K562 (cell line): ENCODE measurements at regions not wholly inside any gene's neighbourhood (a gene's known extent, or its start where the extent isn't known, plus 50 kb on each side); places are given as distances from the start of the nearest gene placed in this dataset.

Source experiments
- ATAC-seq: fragments of 200-7000 bp; cut with Tn5 transposase; 3 replicates; pipeline ENCODE4 v1.9.1; 2020; ENCODE audit warnings: moderate library complexity
- BruUV-seq: library from RNA; stranded (reverse); fragments of 400-500 nt; replicated peaks from 2 replicates; lab custom pipeline; 2021; lab: Mats Ljungman, UMichigan
- CTCF ChIA-PET: fragments of 300-600 bp; formaldehyde crosslinking; extraction: SDS; loops from one replicate; lab custom pipeline; 2021; ENCODE audit warnings: low intra/inter-chr PET ratio; lab: Yijun Ruan, JAX
- POLR2A ChIA-PET: fragments of 300-600, 350-650 bp; sonication (Branson Sonifier 250); formaldehyde crosslinking; extraction: SDS; loops from one replicate; lab custom pipeline; 2021; ENCODE audit warnings: antibody characterized with exemption, inconsistent platforms; lab: Yijun Ruan, JAX
- DNase-seq, 4 experiments: peaks; one replicate each; pipeline versions ENCODE4 v3.0.0 to v3.0.0-alpha.2; 2011 to 2018; ENCODE audit warnings: low spot score in 3 of 4, mixed read lengths in 3 of 4; ENCODE audit errors: extremely low read depth in 1 of 4
- FAIRE-seq: peaks from 2 replicates; lab custom pipeline; 2011; peaks lifted over from hg19 to GRCh38; lab: Jason Lieb, UNC
- H2AFZ ChIP-seq: 2 replicates; pipeline ENCODE4 v1.6.0; 2011; ENCODE audit warnings: low read depth, low read length, control low read depth, inconsistent platforms
- H3K27ac ChIP-seq: fragments of 200-600 bp; 3 replicates; pipeline ENCODE4 v1.8.0; 2011; ENCODE audit warnings: low read depth, mild to moderate bottlenecking, control low read depth, inconsistent platforms, low read length, moderate library complexity, mixed read lengths; ENCODE audit errors: extremely low read depth
- H3K27me3 ChIP-seq, 2 experiments: fragments of 300-600 bp in 1 of 2; 2 replicates in 1 of 2; 3 replicates in 1 of 2; pipeline versions ENCODE4 v1.6.0 to v1.8.0; 2011; ENCODE audit warnings: inconsistent platforms in 2 of 2, low read length in 2 of 2, mild to moderate bottlenecking in 1 of 2, mixed read lengths in 1 of 2, moderate library complexity in 1 of 2; ENCODE audit not compliant: control insufficient read depth in 2 of 2, insufficient read depth in 2 of 2
- H3K36me3 ChIP-seq: fragments of 300-600 bp; 3 replicates; pipeline ENCODE4 v1.8.0; 2011; ENCODE audit warnings: mild to moderate bottlenecking, low read length, inconsistent platforms; ENCODE audit not compliant: control insufficient read depth, insufficient read depth
- H3K4me1 ChIP-seq, 2 experiments: fragments of 200-600 bp in 1 of 2; replicated peaks in 1 of 2; 2 replicates in 1 of 2; 3 replicates in 1 of 2; pipeline versions ENCODE4 v1.5.1 to v1.8.0; 2011; ENCODE audit warnings: inconsistent platforms in 2 of 2, low read length in 2 of 2, mild to moderate bottlenecking in 1 of 2, mixed read lengths in 1 of 2, moderate library complexity in 1 of 2; ENCODE audit not compliant: control insufficient read depth in 2 of 2, insufficient read depth in 2 of 2
- H3K4me2 ChIP-seq: 2 replicates; pipeline ENCODE4 v1.6.1; 2011; ENCODE audit warnings: low read length, control low read depth, inconsistent platforms, mixed read lengths; ENCODE audit not compliant: insufficient read depth
- H3K4me3 ChIP-seq: fragments of 200-600 bp; sonication (generic), shearing (Covaris generic); 2 replicates; pipeline ENCODE4 v1.5.1; 2016; ENCODE audit warnings: control low read depth, inconsistent platforms
- H3K79me2 ChIP-seq: fragments of 200-600 bp; 3 replicates; pipeline ENCODE4 v1.8.0; 2011; ENCODE audit warnings: low read length, inconsistent platforms; ENCODE audit not compliant: control insufficient read depth, insufficient read depth
- H3K9ac ChIP-seq, 2 experiments: 2 replicates each; pipeline versions ENCODE4 v1.6.0 to v1.6.1; 2011; ENCODE audit warnings: low read depth in 2 of 2, low read length in 2 of 2, control low read depth in 1 of 2, inconsistent platforms in 1 of 2, mild to moderate bottlenecking in 1 of 2, mixed read lengths in 1 of 2; ENCODE audit not compliant: insufficient read depth in 1 of 2
- H3K9me1 ChIP-seq: one replicate; pipeline ENCODE4 v1.6.0; 2011; ENCODE audit warnings: inconsistent platforms, mild to moderate bottlenecking, low read length, moderate library complexity; ENCODE audit not compliant: control insufficient read depth, insufficient read depth
- H3K9me3 ChIP-seq: replicated peaks from 2 replicates; pipeline ENCODE4 v1.5.1; 2011; ENCODE audit warnings: low read depth, low read length, inconsistent platforms; ENCODE audit not compliant: control insufficient read depth, insufficient read depth
- H4K20me1 ChIP-seq: replicated peaks from 2 replicates; pipeline ENCODE4 v1.6.1; 2011; ENCODE audit warnings: low read length, inconsistent platforms, mixed read lengths; ENCODE audit not compliant: control insufficient read depth, insufficient read depth
- CBFA2T2 ChIP-seq: fragments of 450-650 bp; conservative IDR thresholded peaks from 2 replicates; pipeline ENCODE4 v1.6.1; 2017; ENCODE audit warnings: mild to moderate bottlenecking
- CREM ChIP-seq: IDR thresholded peaks from 2 replicates; pipeline ENCODE4 v1.6.1; 2014; ENCODE audit warnings: antibody characterized with exemption, low read depth
- ELF2 ChIP-seq: fragments of 250-450 bp; sonication (Bioruptor Pico); IDR thresholded peaks from 2 replicates; pipeline ENCODE4 v1.5.0; 2021; ENCODE audit warnings: mild to moderate bottlenecking
- ELK3 ChIP-seq: fragments of 450-650 bp; formaldehyde crosslinking; IDR thresholded peaks from 2 replicates; pipeline ENCODE4 v1.4.0; 2020; ENCODE audit warnings: mild to moderate bottlenecking
- ESRRA ChIP-seq: fragments of 450-650 bp; IDR thresholded peaks from 2 replicates; pipeline ENCODE4 v1.6.1; 2014; ENCODE audit warnings: low read depth, mild to moderate bottlenecking, moderate library complexity, borderline replicate concordance
- FOXK1 ChIP-seq: sonication (generic); formaldehyde crosslinking; IDR thresholded peaks from 2 replicates; pipeline ENCODE4 v1.8.0; 2022; ENCODE audit warnings: missing genetic modification reagents, mild to moderate bottlenecking, borderline replicate concordance
- MTA2 ChIP-seq: fragments of 450-650 bp; IDR thresholded peaks from 2 replicates; pipeline ENCODE4 v1.6.1; 2016; ENCODE audit warnings: low read depth
- SIN3B ChIP-seq: fragments of 450-650 bp; IDR thresholded peaks from 2 replicates; pipeline ENCODE4 v1.6.1; 2017; ENCODE audit warnings: low read depth, mild to moderate bottlenecking, moderate library complexity
- TBP ChIP-seq: optimal IDR thresholded peaks from 2 replicates; pipeline ENCODE3; 2011; ENCODE audit warnings: low read depth, low read length, improper control_type of control experiment
- ZBTB12 ChIP-seq: fragments of 250-450 bp; sonication (Bioruptor Pico); IDR thresholded peaks from 2 replicates; pipeline ENCODE4 v1.4.0; 2020
- ZNF121 ChIP-seq: sonication (generic); formaldehyde crosslinking; conservative IDR thresholded peaks from 2 replicates; pipeline ENCODE4 v1.8.0; 2022; ENCODE audit warnings: missing genetic modification reagents
- WGBS: fragments of 100-300 bp; shearing (Covaris generic); methylation state at CpG from one replicate; pipeline ENCODE4 v1.1.6; 2016; ENCODE audit warnings: low coverage, mixed read lengths; ENCODE audit not compliant: insufficient coverage; ENCODE audit errors: missing lambda C conversion rate; 5-methylcytosine and 5-hydroxymethylcytosine counted together
- in situ Hi-C: fragments of 300-500 bp; cut with MboI; formaldehyde crosslinking; loops from 4 replicates; pipeline ENCODE4 v1.15.0; 2018; ENCODE audit warnings: inconsistent platforms, mixed read lengths
- intact Hi-C: fragments of 100-400 bp; cut with micrococcal nuclease; formaldehyde crosslinking; loops from 2 replicates; pipeline ENCODE4 v1.14.2; 2022

GRCh38 chr20:11650566-11650965, 267.1 kb upstream of the BTBD3 start:
- in situ Hi-C loops = no loop called here
- TF ChIP-seq ZBTB12 (CRISPR knock-in tag) = no peak
- no peak for TF ChIP-seq ESRRA
- no peak for TF ChIP-seq ZNF121 (CRISPR knock-in tag)
- no peak for TF ChIP-seq FOXK1 (CRISPR knock-in tag)
- no peak for TF ChIP-seq MTA2
- no peak for TF ChIP-seq CREM
- no peak for TF ChIP-seq CBFA2T2
- TF ChIP-seq SIN3B = no peak
- TF ChIP-seq TBP = no peak
- no peak for TF ChIP-seq ELF2 (CRISPR knock-in tag)
- no peak for TF ChIP-seq ELK3 (CRISPR knock-in tag)
- Histone ChIP-seq H3K36me3 (no peaks in the 10 kb centered on the region), H3K27ac (no peak overlapping the region), H3K79me2 (no peaks in the 10 kb centered on the region), H3K27me3 (no peaks in the 10 kb centered on the region), H2AFZ (no peak overlapping the region), H3K9me1 (no peaks in the 10 kb centered on the region), H3K4me2 (no peak overlapping the region), H3K4me3 (no peak overlapping the region), H3K4me1 (no peaks in the 10 kb centered on the region), H3K9me3 (no peaks in the 10 kb centered on the region), H4K20me1 (no peaks in the 10 kb centered on the region), H3K9ac (no peak overlapping the region)
- ChIA-PET CTCF (no interaction called here), POLR2A (no interaction called here)
- BruUV-seq = no TSS peak
- DNase-seq (no peak), FAIRE-seq (no peak), ATAC-seq (no peak)
- intact Hi-C loops = no loop called here
- 0% methylated on average over 1 of the region's 2 CpGs for WGBS
